ENCODE measurements at regions not wholly inside any gene's neighbourhood (a gene's known extent, or its start where the extent isn't known, plus 50 kb on each side); places are given as distances from the start of the nearest gene placed in this dataset. TPM values are rescaled to one million over a fixed set of nuclear protein-coding genes. Genes with fewer than 3 reads are reported as not detected.

DNA sequence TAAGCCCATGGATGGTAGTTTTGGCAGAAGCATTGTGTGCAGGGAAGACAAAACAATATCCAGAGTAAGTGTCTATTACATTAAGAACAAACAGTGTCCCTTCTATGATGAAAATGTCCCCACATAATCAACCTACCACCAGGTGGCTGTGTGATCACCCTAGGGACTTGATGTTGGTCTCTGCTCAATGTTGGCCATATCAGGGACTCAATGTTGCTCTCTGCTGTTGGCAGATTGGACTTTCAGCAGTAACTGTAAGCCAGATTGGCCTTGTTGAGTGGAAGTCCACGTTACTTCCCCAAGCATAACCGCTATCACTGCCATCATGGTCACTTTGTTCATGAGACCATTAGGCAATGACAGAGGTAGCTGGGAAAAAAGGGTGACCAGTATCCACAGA, 52.8 kb upstream of the PRSS3 start:
- no peak for DNase-seq
- no peak for ATAC-seq
- TF ChIP-seq, protein P1, sequence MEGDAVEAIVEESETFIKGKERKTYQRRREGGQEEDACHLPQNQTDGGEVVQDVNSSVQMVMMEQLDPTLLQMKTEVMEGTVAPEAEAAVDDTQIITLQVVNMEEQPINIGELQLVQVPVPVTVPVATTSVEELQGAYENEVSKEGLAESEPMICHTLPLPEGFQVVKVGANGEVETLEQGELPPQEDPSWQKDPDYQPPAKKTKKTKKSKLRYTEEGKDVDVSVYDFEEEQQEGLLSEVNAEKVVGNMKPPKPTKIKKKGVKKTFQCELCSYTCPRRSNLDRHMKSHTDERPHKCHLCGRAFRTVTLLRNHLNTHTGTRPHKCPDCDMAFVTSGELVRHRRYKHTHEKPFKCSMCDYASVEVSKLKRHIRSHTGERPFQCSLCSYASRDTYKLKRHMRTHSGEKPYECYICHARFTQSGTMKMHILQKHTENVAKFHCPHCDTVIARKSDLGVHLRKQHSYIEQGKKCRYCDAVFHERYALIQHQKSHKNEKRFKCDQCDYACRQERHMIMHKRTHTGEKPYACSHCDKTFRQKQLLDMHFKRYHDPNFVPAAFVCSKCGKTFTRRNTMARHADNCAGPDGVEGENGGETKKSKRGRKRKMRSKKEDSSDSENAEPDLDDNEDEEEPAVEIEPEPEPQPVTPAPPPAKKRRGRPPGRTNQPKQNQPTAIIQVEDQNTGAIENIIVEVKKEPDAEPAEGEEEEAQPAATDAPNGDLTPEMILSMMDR (IDR thresholded peaks at IDR 0.05) = peak in 1 of 7 experiments; percentile 25
- no peak for TF ChIP-seq POLR2A (IDR thresholded peaks at IDR 0.05)
- no peak overlapping the region for H3K4me3 ChIP-seq
- WGBS, 2 donors = 82 to 93% methylated on average over 2 of the region's 2 CpGs
- intact Hi-C loops (cut with DNase I) = no loop called here
- H3K27ac ChIP-seq = no peak overlapping the region
- H3K27me3 ChIP-seq = no peaks in the 10 kb centered on the region
- H3K36me3 ChIP-seq (replicated peaks in 1 of 2; ENCODE audit: insufficient read depth in 1 of 2, low read depth in 2 of 2) = no peaks in the 10 kb centered on the region
- peaks cover 13% of the 10 kb centered on the region for H3K4me1 ChIP-seq
- no peaks in the 10 kb centered on the region for H3K9me3 ChIP-seq

Small RNAs in the stretch of these regions (small RNA-seq; reads per million reads assigned to genes)
- gene TRBV22OR9-2 (not detected), gene TRBV26OR9-2 (not detected)

Data from body of pancreas (tissue), 4 donors.